K562 (cell line): ENCODE measurements at regions not wholly inside any gene's neighbourhood (a gene's known extent, or its start where the extent isn't known, plus 50 kb on each side); places are given as distances from the start of the nearest gene placed in this dataset.

ENCODE experiments used
- CEBPG ChIP-seq, 3 experiments: fragments of 200-800 bp in 1 of 3; sonication (Bioruptor generic) in 1 of 3; sonication (generic) in 1 of 3; formaldehyde crosslinking in 1 of 3; IDR thresholded peaks in 2 of 3; conservative IDR thresholded peaks in 1 of 3; 2 replicates each; pipeline versions ENCODE4 v1.6.1 to v1.8.0; 2016 to 2022; ENCODE audit warnings: missing compliant biosample characterization in 2 of 3, missing genetic modification characterization in 2 of 3, mild to moderate bottlenecking in 1 of 3, missing genetic modification reagents in 1 of 3
- CREBBP ChIP-seq: IDR thresholded peaks from one replicate; pipeline ENCODE4 v1.6.1; 2012; ENCODE audit warnings: low read depth, mild to moderate bottlenecking, control low read depth, inconsistent platforms, low read length
- MGA ChIP-seq: fragments of 450-650 bp; IDR thresholded peaks from 2 replicates; pipeline ENCODE4 v1.6.1; 2016; ENCODE audit warnings: mild to moderate bottlenecking, moderate library complexity
- NCOR1 ChIP-seq: fragments of 450-650 bp; IDR thresholded peaks from 2 replicates; pipeline ENCODE4 v1.6.1; 2016; ENCODE audit warnings: mild to moderate bottlenecking, moderate library complexity

- no peak for TF ChIP-seq MGA
- TF ChIP-seq CEBPG (CRISPR knock-in tag; IDR thresholded peaks at IDR 0.05) = no peak
- TF ChIP-seq CEBPG (tag; conservative IDR thresholded peaks at IDR 0.05 in 1 of 2, IDR thresholded peaks at IDR 0.05 in 1 of 2) = no peak
- TF ChIP-seq NCOR1 = no peak
- TF ChIP-seq CREBBP = no peak
These were observed 115.2 kb upstream of the GDF10 start (continued) for GRCh38 chr10:47184724-47185330.
